Peyer's patch (tissue), 4 donors: ENCODE measurements at regions not wholly inside any gene's neighbourhood (a gene's known extent, or its start where the extent isn't known, plus 50 kb on each side); places are given as distances from the start of the nearest gene placed in this dataset.

ENCODE experiments used
- DNase-seq, 3 donors: peaks; one replicate each; pipeline ENCODE4 v3.0.0-alpha.2; 2017 to 2019
- H3K27ac ChIP-seq, 4 donors: fragments of 200-600 bp; sonication (generic); one replicate each; pipeline ENCODE4 v1.5.1; 2016 to 2019
- H3K27me3 ChIP-seq, 2 donors: fragments of 200-600 bp; sonication (generic); one replicate each; pipeline ENCODE4 v1.5.1; 2019
- H3K36me3 ChIP-seq, 3 donors: fragments of 200-600 bp; sonication (generic); one replicate each; pipeline ENCODE4 v1.5.1; 2016 to 2019
- H3K4me1 ChIP-seq, 4 donors: fragments of 200-600 bp; sonication (generic); one replicate each; pipeline ENCODE4 v1.5.1; 2016 to 2019
- H3K4me3 ChIP-seq, 4 donors: fragments of 200-600 bp; sonication (generic); 1 replicate in 3 of 4; 2 replicates in 1 of 4; pipeline ENCODE4 v1.5.1; 2016 to 2019; ENCODE audit warnings: mild to moderate bottlenecking in 1 of 4
- H3K9me3 ChIP-seq, 4 donors: fragments of 200-600 bp; sonication (generic); one replicate each; pipeline ENCODE4 v1.5.1; 2016 to 2019; ENCODE audit warnings: mild to moderate bottlenecking in 1 of 4
- POLR2A ChIP-seq, 2 donors: fragments of 450-650 bp; IDR thresholded peaks; one replicate each; pipeline ENCODE4 v1.5.1; 2017; ENCODE audit warnings: antibody characterized with exemption in 2 of 2, mild to moderate bottlenecking in 2 of 2, moderate library complexity in 2 of 2
- TF ChIP-seq, protein P1 (sequence below), 6 experiments: fragments of 450-650 bp in 4 of 6; fragments of 200-600 bp in 2 of 6; sonication (generic) in 1 of 6; IDR thresholded peaks; one replicate each; pipeline ENCODE4 v1.5.1; 2017 to 2019; ENCODE audit warnings: antibody characterized with exemption in 6 of 6, mild to moderate bottlenecking in 3 of 6, moderate library complexity in 1 of 6

DNA sequence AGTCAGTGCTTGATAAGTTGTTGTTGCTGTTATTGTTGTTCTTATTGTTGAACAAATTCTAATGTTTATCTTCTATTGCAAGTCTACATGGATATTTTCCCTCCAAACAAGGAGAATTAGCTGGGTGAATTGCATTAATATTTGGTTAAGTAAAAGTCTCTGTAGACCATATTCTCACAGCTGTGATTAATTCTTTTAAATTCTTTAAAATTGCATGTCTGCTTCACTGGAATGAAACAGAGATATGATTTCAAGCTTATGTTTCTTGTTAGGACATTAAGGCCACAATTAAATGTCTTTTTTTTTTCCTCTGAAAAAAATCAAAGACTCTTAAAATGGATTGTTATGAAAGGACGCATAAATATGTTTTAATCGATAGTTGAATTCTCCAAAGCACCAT, 153.4 kb downstream of the EBLN2 start:
- H3K4me3 ChIP-seq = no peak overlapping the region
- H3K4me1 ChIP-seq = no peaks in the 10 kb centered on the region
- H3K9me3 ChIP-seq = no peaks in the 10 kb centered on the region
- DNase-seq = no peak
- TF ChIP-seq POLR2A (IDR thresholded peaks at IDR 0.05) = no peak
- TF ChIP-seq, protein P1, sequence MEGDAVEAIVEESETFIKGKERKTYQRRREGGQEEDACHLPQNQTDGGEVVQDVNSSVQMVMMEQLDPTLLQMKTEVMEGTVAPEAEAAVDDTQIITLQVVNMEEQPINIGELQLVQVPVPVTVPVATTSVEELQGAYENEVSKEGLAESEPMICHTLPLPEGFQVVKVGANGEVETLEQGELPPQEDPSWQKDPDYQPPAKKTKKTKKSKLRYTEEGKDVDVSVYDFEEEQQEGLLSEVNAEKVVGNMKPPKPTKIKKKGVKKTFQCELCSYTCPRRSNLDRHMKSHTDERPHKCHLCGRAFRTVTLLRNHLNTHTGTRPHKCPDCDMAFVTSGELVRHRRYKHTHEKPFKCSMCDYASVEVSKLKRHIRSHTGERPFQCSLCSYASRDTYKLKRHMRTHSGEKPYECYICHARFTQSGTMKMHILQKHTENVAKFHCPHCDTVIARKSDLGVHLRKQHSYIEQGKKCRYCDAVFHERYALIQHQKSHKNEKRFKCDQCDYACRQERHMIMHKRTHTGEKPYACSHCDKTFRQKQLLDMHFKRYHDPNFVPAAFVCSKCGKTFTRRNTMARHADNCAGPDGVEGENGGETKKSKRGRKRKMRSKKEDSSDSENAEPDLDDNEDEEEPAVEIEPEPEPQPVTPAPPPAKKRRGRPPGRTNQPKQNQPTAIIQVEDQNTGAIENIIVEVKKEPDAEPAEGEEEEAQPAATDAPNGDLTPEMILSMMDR (IDR thresholded peaks at IDR 0.05) = no peak
- H3K27me3 ChIP-seq = no peaks in the 10 kb centered on the region
- H3K36me3 ChIP-seq = no peaks in the 10 kb centered on the region
- H3K27ac ChIP-seq = no peak overlapping the region

DNA sequence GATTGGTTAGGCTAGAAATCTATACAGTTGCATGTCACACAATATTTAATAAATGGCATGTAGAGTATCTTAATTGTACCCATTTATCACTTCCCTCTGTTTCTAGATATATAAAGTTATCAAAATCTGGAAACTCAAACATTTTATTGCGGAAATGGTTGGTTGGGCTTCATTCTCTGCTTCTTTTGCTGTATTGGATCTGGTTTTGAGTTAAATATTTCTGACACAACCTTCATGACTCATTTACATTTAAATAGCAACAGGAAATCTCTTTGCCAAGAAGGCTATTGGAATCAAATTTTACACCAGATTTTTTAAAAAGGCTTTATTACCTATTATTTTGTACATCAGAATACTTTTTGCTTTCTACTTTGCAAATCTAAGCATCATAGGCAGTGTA, 153.8 kb downstream of the EBLN2 start:
- Histone ChIP-seq H3K4me3 (no peak overlapping the region), H3K4me1 (no peaks in the 10 kb centered on the region), H3K27me3 (no peaks in the 10 kb centered on the region), H3K9me3 (no peaks in the 10 kb centered on the region), H3K27ac (no peak overlapping the region), H3K36me3 (no peaks in the 10 kb centered on the region)
- no peak for DNase-seq
- TF ChIP-seq, protein P1 (IDR thresholded peaks at IDR 0.05) = no peak
- TF ChIP-seq POLR2A (IDR thresholded peaks at IDR 0.05) = no peak

DNA sequence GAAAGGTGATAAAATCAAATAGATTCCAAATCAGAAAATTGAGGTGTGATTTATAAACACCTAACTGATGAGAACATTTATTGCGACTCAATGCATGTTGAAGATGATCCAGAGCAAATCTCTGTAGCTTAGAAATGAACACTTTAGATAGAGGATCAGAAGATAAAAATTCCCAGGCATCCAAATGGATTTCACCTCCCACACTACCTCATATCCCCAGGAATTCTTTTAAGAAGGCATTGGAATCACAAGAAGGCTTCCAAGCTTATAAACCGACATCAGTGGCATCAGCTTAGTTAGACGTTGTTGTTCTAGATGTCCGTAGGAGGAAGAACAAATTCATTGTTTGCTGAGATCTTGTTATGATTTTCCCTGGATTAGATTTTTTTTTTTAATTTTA, 154.4 kb downstream of the EBLN2 start:
- Histone ChIP-seq H3K27ac (no peak overlapping the region), H3K4me1 (no peaks in the 10 kb centered on the region), H3K4me3 (no peak overlapping the region), H3K36me3 (no peaks in the 10 kb centered on the region), H3K27me3 (no peaks in the 10 kb centered on the region), H3K9me3 (no peaks in the 10 kb centered on the region)
- no peak for DNase-seq
- TF ChIP-seq, protein P1 (IDR thresholded peaks at IDR 0.05) = no peak
- TF ChIP-seq POLR2A (IDR thresholded peaks at IDR 0.05) = no peak

DNA sequence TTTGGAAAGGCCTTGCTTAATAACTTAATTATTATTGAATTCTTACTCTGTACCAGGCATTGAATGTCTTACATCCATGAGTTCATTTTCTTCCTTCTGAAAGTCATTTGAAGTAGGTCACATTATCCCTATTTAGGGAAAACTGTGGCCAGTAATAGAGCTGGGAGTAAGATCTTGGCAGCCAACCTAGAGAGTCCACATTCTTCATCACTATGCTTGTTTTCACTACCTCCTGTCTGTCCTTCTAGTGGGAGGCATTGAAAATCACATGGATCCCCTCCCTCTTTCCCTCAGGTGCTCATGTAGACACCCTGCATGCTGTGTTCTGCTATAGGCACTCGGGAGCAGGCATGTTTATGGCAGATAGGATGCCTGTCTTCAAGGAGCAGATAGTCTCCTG, 154.9 kb downstream of the EBLN2 start:
- Histone ChIP-seq H3K36me3 (no peaks in the 10 kb centered on the region), H3K27me3 (no peaks in the 10 kb centered on the region), H3K9me3 (no peaks in the 10 kb centered on the region), H3K27ac (no peak overlapping the region), H3K4me1 (no peaks in the 10 kb centered on the region), H3K4me3 (no peak overlapping the region)
- no peak for TF ChIP-seq POLR2A (IDR thresholded peaks at IDR 0.05)
- TF ChIP-seq, protein P1 (IDR thresholded peaks at IDR 0.05) = no peak
- DNase-seq = no peak

DNA sequence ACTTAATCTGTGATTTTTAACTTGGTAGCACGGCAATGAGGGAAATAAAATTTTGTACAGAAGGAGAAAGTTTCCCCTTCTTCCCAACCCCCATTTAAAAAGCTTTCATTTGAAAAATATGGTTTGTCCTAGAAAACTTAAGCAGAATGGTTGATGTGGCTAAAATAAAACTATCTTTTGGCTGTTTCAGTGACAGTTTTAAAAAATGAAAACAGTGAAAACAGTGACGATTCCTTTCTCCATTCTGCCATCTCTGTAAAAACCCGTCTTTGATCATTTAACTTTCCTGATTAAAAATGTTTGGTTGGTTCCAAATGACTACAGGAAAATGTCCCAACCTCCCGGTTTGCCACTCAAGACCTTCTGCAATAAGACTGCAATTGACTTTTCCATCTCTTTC, 160.7 kb downstream of the EBLN2 start:
- Histone ChIP-seq H3K36me3 (no peaks in the 10 kb centered on the region), H3K27ac (no peak overlapping the region)
- no peak for DNase-seq

More for the DNA sequence above, 160.7 kb downstream of the EBLN2 start:
- Histone ChIP-seq H3K9me3 (no peaks in the 10 kb centered on the region), H3K27me3 (no peaks in the 10 kb centered on the region), H3K4me3 (no peak overlapping the region), H3K4me1 (no peaks in the 10 kb centered on the region)
- TF ChIP-seq POLR2A (IDR thresholded peaks at IDR 0.05) = no peak
- TF ChIP-seq, protein P1 (IDR thresholded peaks at IDR 0.05) = no peak
